ENCODE measurements at regions not wholly inside any gene's neighbourhood (a gene's known extent, or its start where the extent isn't known, plus 50 kb on each side); places are given as distances from the start of the nearest gene placed in this dataset.

- Histone ChIP-seq H3K9me3 (no peaks in the 10 kb centered on the region), H3K4me3 (no peak overlapping the region), H3K27ac (no peak overlapping the region), H3K36me3 (no peaks in the 10 kb centered on the region), H3K27me3 (replicated peaks in 1 of 7) (peaks cover 0 to 34% (median 0%) of the 10 kb centered on the region in 7 donors), H3K4me1 (peaks cover 0 to 20% (median 0%) of the 10 kb centered on the region in 6 donors)
- intact Hi-C loops (cut with DNase I; ENCODE audit: low total_unique reads) = no loop called here
- 35 to 49% (median 45%) methylated on average over 3 of the region's 3 CpGs for WGBS, 5 donors
- TF ChIP-seq CTCF (IDR thresholded peaks at IDR 0.05 in 8 of 11, conservative IDR thresholded peaks at IDR 0.05 in 3 of 11) (peak in 7 of 11 experiments; percentile 6 to 43 (median 34)), POLR2AphosphoS5 (IDR thresholded peaks at IDR 0.05) (no peak), POLR2A (IDR thresholded peaks at IDR 0.05) (no peak)
- DNase-seq = no peak
These were observed 171.3 kb downstream of the BTC start for GRCh38 chr4:74623041-74623440.

GRCh38 chr4:74624351-74625151, 169.8 kb downstream of the BTC start:
- Histone ChIP-seq H3K4me1 (peaks cover 0 to 24% (median 0%) of the 10 kb centered on the region in 6 donors), H3K36me3 (no peaks in the 10 kb centered on the region), H3K9me3 (no peaks in the 10 kb centered on the region), H3K27ac (peak overlapping the region in 1 of 8 donors; percentile 3), H3K27me3 (replicated peaks in 1 of 7) (peaks cover 0 to 29% (median 0%) of the 10 kb centered on the region in 7 donors), H3K4me3 (no peak overlapping the region)
- no peak for TF ChIP-seq POLR2A (IDR thresholded peaks at IDR 0.05)
- intact Hi-C loops (cut with DNase I; ENCODE audit: low total_unique reads) = no loop called here
- DNase-seq = no peak
- 61 to 70% (median 67%) methylated on average over 5 of the region's 5 CpGs for WGBS, 5 donors

- Histone ChIP-seq H3K27ac (peak overlapping the region in 1 of 8 donors; percentile 3), H3K36me3 (no peaks in the 10 kb centered on the region), H3K9me3 (no peaks in the 10 kb centered on the region), H3K4me3 (no peak overlapping the region), H3K27me3 (replicated peaks in 1 of 7) (peaks cover 0 to 14% (median 0%) of the 10 kb centered on the region in 7 donors), H3K4me1 (peaks cover 0 to 24% (median 0%) of the 10 kb centered on the region in 6 donors)
- no peak for DNase-seq
- no peak for TF ChIP-seq CTCF (IDR thresholded peaks at IDR 0.05 in 8 of 11, conservative IDR thresholded peaks at IDR 0.05 in 3 of 11)
- TF ChIP-seq POLR2A (IDR thresholded peaks at IDR 0.05) = no peak
- TF ChIP-seq POLR2AphosphoS5 (IDR thresholded peaks at IDR 0.05) = no peak
- intact Hi-C loops (cut with DNase I; ENCODE audit: low total_unique reads) = no loop called here
- WGBS, 5 donors = 53 to 73% (median 64%) methylated on average over 1 of the region's 1 CpG
These were observed 168.3 kb downstream of the BTC start for GRCh38 chr4:74625981-74626380.

GRCh38 chr4:74627093-74627492, 167.2 kb downstream of the BTC start:
- Histone ChIP-seq H3K27ac (no peak overlapping the region), H3K36me3 (no peaks in the 10 kb centered on the region), H3K9me3 (no peaks in the 10 kb centered on the region), H3K4me1 (peaks cover 0 to 24% (median 0%) of the 10 kb centered on the region in 6 donors), H3K4me3 (no peak overlapping the region), H3K27me3 (replicated peaks in 1 of 7) (peaks cover 0 to 12% (median 0%) of the 10 kb centered on the region in 7 donors)
- intact Hi-C loops (cut with DNase I; ENCODE audit: low total_unique reads) = no loop called here
- 85 to 95% (median 87%) methylated on average over 4 of the region's 4 CpGs for WGBS, 5 donors
- no peak for DNase-seq
- TF ChIP-seq POLR2A (IDR thresholded peaks at IDR 0.05) = no peak
- TF ChIP-seq CTCF (IDR thresholded peaks at IDR 0.05 in 8 of 11, conservative IDR thresholded peaks at IDR 0.05 in 3 of 11) = no peak
